Uterus (tissue), 2 donors: ENCODE measurements at regions not wholly inside any gene's neighbourhood (a gene's known extent, or its start where the extent isn't known, plus 50 kb on each side); places are given as distances from the start of the nearest gene placed in this dataset.

Experiments
- POLR2A ChIP-seq, 2 donors: fragments of 450-650 bp; IDR thresholded peaks; one replicate each; pipeline ENCODE4 v1.6.1; 2016; ENCODE audit warnings: antibody characterized with exemption in 2 of 2, mild to moderate bottlenecking in 1 of 2, moderate library complexity in 1 of 2
- TF ChIP-seq, protein P1 (sequence below), 4 experiments: fragments of 200-600 bp in 2 of 4; fragments of 450-650 bp in 2 of 4; sonication (generic) in 2 of 4; IDR thresholded peaks; one replicate each; pipeline ENCODE4 v1.5.1; 2016 to 2019; ENCODE audit warnings: antibody characterized with exemption in 4 of 4, mild to moderate bottlenecking in 2 of 4, moderate library complexity in 1 of 4

DNA sequence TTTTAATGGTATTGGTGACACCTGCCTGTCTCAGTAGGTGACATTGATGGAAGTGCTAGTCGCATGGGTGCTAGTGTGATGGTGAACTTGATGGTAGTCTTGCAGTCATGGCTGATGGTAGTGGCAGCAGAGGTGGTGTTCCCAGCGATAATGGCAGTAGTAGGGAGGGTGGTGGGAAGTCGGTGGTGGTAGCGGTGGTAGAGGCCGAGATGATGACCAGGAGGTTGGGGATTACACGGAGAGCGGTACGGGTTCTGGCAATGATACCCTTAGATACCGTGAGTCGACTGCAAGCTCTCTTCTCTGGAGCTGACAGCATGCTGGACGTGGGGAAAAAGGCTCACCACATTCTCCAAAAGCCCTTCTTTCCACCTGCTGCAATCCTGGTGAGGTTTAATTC is 99.4 kb upstream of the SLC2A1 start:
- TF ChIP-seq, protein P1, sequence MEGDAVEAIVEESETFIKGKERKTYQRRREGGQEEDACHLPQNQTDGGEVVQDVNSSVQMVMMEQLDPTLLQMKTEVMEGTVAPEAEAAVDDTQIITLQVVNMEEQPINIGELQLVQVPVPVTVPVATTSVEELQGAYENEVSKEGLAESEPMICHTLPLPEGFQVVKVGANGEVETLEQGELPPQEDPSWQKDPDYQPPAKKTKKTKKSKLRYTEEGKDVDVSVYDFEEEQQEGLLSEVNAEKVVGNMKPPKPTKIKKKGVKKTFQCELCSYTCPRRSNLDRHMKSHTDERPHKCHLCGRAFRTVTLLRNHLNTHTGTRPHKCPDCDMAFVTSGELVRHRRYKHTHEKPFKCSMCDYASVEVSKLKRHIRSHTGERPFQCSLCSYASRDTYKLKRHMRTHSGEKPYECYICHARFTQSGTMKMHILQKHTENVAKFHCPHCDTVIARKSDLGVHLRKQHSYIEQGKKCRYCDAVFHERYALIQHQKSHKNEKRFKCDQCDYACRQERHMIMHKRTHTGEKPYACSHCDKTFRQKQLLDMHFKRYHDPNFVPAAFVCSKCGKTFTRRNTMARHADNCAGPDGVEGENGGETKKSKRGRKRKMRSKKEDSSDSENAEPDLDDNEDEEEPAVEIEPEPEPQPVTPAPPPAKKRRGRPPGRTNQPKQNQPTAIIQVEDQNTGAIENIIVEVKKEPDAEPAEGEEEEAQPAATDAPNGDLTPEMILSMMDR (IDR thresholded peaks at IDR 0.05), result no peak
- TF ChIP-seq POLR2A (IDR thresholded peaks at IDR 0.05), result no peak
